AG08396 (cell line): ENCODE measurements at regions not wholly inside any gene's neighbourhood (a gene's known extent, or its start where the extent isn't known, plus 50 kb on each side); places are given as distances from the start of the nearest gene placed in this dataset.
A peak's percentile ranks its signal among the peaks of the same experiment; 100 is the strongest.

Source experiments
- DNase-seq: peaks from one replicate; pipeline ENCODE4 v3.0.0; 2012; ENCODE audit warnings: low spot score, mixed read lengths

- no peak for DNase-seq
Observed at GRCh38 chrX:23540532-23540931, 126.8 kb upstream of the PRDX4 start.

DNA sequence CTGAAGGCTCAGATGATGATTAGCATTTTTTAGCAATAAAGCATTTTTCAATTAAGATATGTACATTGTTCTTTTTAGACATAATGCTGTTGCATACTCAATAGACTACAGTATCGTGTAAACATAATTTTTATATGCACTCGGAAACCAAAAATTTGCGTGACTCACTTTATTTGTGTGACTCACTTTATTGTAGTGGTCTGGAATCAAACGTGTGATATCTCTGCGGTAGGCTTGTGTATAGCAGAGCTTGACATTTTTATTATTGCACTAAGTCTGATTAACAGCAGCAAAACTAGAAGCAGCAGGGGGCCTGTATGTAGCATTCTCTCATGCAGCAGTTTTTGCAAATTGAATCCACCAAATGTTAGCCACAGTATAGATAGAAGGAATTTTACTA lies 119.1 kb upstream of the PRDX4 start:
- no peak for DNase-seq

- no peak for DNase-seq
Observed at GRCh38 chrX:23552303-23552702, 115.0 kb upstream of the PRDX4 start.

DNA sequence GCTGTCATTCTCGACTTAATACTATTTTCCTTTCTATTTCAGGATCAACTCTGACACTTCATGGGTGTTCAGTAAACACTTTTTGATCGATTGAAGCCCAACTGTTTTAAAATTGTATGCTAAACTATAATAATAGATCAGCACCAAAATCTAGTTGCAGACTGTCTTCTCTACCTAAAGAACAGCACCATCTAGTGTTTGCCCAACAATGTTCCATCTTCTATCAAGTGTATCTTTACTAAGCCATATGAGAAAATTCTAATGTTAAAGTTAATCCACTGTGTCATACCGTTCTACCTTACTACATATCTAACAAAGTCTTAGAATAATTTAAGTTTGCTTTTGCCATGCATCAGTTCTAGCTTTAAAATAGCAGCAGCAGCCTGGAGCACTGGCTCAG lies 113.0 kb upstream of the PRDX4 start:
- DNase-seq = peak; percentile 6

DNA sequence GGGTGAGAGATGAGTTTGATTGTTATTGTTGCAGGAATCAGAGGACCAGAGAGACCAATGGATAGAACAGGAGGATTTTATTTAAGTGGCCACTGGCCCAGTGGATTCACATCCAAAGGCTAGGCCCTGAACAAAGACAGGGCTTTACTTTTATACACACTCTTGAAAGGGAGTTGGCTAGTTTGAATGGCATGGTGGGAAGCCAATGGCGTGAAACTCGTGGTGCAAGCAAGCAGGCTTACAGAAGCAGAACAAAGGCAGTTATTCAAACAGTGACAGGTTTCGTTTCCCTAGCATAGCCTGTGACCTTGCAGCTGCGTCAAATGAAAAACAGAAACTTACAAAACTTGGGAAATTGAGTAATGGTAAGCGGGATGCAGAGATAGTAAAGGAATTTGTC lies 110.2 kb upstream of the PRDX4 start:
- DNase-seq = no peak

DNA sequence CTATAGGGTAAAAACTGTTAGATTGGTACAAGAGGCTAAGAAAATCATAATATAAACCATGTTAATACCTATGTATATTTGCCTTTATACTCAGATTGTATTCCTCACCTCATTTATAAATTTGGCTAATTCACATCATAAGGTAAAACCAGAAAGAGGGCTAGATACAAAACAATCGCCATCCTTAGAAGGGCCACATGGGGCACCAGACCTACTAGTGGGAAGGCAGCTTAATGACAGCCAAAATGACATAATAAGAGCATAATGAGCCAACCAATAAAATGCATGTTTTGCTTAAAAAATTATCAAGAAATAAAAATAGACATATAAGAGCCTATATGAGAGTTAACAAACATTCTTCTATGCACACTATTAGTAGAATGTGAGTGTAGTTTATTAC lies 107.3 kb upstream of the PRDX4 start:
- DNase-seq = no peak

GRCh38 chrX:23570674-23571343 lies 96.5 kb upstream of the PRDX4 start:
- no peak for DNase-seq

DNA sequence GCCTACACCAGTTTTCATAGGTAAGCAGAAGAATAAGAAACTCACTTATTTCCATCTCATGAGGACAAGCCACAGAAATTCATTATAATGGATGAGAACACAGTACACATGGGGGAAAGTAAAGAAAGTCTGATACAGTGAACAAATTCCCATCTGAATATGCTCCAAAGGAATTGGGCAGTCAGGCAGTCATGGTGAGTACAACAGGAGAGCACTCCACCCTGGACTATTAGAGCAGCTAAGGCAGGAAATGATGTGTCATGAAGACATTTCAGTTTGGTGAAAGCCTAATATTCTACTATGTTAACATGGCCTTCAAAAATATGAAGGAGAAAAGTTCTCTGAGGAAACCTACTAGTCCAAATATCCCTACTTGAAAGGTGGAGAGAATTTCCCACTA lies 92.0 kb upstream of the PRDX4 start:
- DNase-seq = no peak

DNA sequence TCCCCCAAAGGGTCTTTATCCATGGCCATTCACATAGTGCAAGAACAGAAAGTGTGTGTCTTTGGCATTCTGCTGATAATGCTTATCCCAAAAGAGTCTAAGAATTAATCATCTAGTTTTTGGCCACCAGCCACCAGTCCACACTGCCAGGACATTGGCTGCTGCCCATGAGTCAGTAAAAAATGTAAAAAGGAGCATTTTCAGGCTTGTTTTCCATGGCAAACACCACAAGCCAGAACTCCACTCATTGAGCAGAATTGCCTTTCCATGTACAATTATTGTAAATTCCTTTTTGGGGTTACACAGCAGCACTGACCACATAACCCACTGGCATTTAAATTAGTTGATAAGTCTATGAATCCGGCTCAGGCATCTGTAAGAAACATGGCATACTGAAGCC lies 89.2 kb upstream of the PRDX4 start:
- no peak for DNase-seq

- no peak for DNase-seq
Observed at GRCh38 chrX:23589496-23589895, 77.8 kb upstream of the PRDX4 start.

DNA sequence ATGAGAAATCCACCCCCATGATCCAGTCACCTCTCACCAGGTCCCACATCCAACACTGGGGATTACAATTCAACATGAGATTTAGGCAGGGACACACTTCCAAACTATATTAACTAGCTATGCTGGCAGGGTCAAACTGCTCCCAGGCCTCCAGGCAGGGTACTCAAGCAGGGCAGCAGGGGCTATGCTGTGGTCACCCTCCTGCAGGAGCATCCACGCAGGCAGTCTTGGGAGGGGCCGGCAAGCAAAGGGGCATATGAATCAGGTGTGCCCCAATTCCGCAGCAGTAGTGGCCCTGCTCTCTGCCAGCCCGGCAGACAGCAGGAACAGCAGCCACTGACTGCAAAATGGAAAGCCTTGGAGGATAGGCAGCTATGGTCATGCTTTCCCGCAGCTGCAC lies 74.6 kb upstream of the PRDX4 start:
- no peak for DNase-seq

GRCh38 chrX:23598575-23598974 lies 68.7 kb upstream of the PRDX4 start:
- no peak for DNase-seq

DNA sequence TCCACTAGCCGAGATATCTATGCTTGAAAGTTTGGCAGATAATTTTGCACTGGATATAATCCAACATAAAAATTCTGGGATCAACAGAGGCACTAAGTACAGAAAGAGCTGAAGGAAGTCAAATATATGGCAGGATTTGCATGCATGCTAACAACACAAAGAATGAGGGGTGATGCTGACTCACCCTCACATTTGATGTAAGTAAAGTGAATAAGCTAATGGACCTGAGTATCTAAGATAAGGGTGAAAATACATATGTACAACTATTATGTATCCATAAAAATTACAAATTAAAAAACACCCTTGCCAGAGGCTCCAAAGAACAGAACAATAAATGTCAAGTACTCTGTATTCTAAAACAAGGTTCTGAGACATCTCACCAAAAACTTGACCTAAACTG lies 63.8 kb upstream of the PRDX4 start:
- DNase-seq = no peak

DNA sequence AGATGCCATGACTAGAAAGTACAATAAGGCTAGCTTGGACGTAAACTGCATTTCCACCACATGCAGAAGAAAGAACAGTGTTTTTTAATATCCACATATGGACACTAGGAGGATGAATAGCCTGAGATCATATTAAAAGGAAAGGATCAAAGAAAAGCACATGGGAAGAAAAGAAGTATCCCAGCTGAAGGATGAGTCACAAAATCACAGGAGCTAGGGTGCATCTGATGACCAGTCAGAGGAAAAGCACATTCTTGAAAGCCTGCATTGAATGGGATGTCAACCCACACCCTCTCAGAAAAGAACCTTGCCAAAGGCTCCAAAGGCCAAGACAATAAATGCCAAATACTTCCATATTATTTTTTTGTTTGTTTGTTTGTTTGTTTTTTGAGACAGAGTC lies 56.8 kb upstream of the PRDX4 start:
- DNase-seq = no peak

- no peak for DNase-seq
Observed at GRCh38 chrX:23612846-23613245, 54.4 kb upstream of the PRDX4 start.

DNA sequence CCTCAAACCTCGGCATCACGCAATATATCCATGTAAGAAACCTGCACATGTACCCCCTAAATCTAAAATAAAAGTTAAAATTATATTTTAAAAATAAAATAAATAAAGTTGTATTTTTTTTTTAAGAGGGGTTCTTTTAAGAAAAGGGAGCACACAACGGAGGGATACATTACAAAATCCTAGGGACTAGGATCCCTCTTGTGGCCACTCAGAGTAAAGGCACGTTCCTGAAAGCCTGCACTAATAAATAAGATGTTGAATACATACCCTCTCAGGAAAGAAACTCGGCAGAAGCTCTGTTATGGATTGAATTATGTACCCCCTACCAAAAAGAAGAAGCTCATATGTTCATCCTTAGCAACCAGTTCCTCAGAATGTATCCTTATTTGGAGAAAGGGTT lies 50.9 kb upstream of the PRDX4 start:
- DNase-seq = peak; percentile 50
